Ishikawa (cell line): ENCODE measurements at regions not wholly inside any gene's neighbourhood (a gene's known extent, or its start where the extent isn't known, plus 50 kb on each side); places are given as distances from the start of the nearest gene placed in this dataset.

ENCODE experiments used
- CEBPB ChIP-seq: IDR thresholded peaks from 2 replicates; pipeline ENCODE4 v1.6.1; 2012
- USF1 ChIP-seq: IDR thresholded peaks from 2 replicates; pipeline ENCODE4 v1.6.1; 2012

GRCh38 chr12:116337312-116337711 is 59.8 kb upstream of the MED13L start:
- TF ChIP-seq USF1 = no peak
- TF ChIP-seq CEBPB = no peak
